GM23338 (cell line): ENCODE measurements at regions not wholly inside any gene's neighbourhood (a gene's known extent, or its start where the extent isn't known, plus 50 kb on each side); places are given as distances from the start of the nearest gene placed in this dataset.

ENCODE experiments used
- ATAC-seq: fragments of 200-7000 bp; cut with Tn5 transposase; 3 replicates; pipeline ENCODE4 v1.9.1; 2020
- DNase-seq: peaks from one replicate; pipeline ENCODE4 v3.0.0-alpha.2; 2015; ENCODE audit warnings: low spot score
- H2AFZ ChIP-seq: fragments of 200-600 bp; sonication (generic); 2 replicates; pipeline ENCODE4 v1.8.0; 2016; ENCODE audit warnings: antibody characterized with exemption, mild to moderate bottlenecking, moderate library complexity
- H3F3A ChIP-seq: fragments of 200-600 bp; sonication (generic); replicated peaks from 2 replicates; pipeline ENCODE4 v1.8.0; 2017; ENCODE audit warnings: antibody characterized with exemption, mixed run types, low read depth
- H3K27ac ChIP-seq: fragments of 200-600 bp; sonication (generic); 2 replicates; pipeline ENCODE4 v1.6.1; 2016; ENCODE audit warnings: low read depth
- H3K27me3 ChIP-seq: fragments of 200-600 bp; sonication (generic); 2 replicates; pipeline ENCODE4 v1.8.0; 2016; ENCODE audit warnings: mild to moderate bottlenecking, mixed run types, moderate library complexity; ENCODE audit not compliant: insufficient read depth
- H3K36me3 ChIP-seq: fragments of 200-600 bp; sonication (generic); 2 replicates; pipeline ENCODE4 v1.8.0; 2016; ENCODE audit warnings: mild to moderate bottlenecking; ENCODE audit not compliant: insufficient read depth
- H3K4me1 ChIP-seq: fragments of 200-600 bp; sonication (generic); 2 replicates; pipeline ENCODE4 v1.8.0; 2016; ENCODE audit warnings: mild to moderate bottlenecking, moderate library complexity; ENCODE audit not compliant: insufficient read depth
- H3K4me2 ChIP-seq: fragments of 200-600 bp; sonication (generic); 2 replicates; pipeline ENCODE4 v1.7.1; 2017; ENCODE audit warnings: mixed run types
- H3K4me3 ChIP-seq: fragments of 200-600 bp; sonication (generic); 2 replicates; pipeline ENCODE4 v1.6.1; 2016; ENCODE audit warnings: mixed run types
- H3K79me2 ChIP-seq: fragments of 200-600 bp; sonication (generic); replicated peaks from 2 replicates; pipeline ENCODE4 v1.8.0; 2017; ENCODE audit warnings: mild to moderate bottlenecking; ENCODE audit not compliant: insufficient read depth
- H3K9me2 ChIP-seq: fragments of 200-600 bp; sonication (generic); 2 replicates; pipeline ENCODE4 v1.8.0; 2017; ENCODE audit not compliant: insufficient read depth
- H4K20me1 ChIP-seq: fragments of 200-600 bp; sonication (generic); replicated peaks from 2 replicates; pipeline ENCODE4 v1.8.0; 2017; ENCODE audit warnings: mild to moderate bottlenecking; ENCODE audit not compliant: insufficient read depth
- H3K27ac Mint-ChIP-seq: 2 replicates; pipeline ENCODE4 v1.8.0; 2020; ENCODE audit warnings: inconsistent platforms, mild to moderate bottlenecking, moderate library complexity, mixed read lengths
- H3K27me3 Mint-ChIP-seq: 3 replicates; pipeline ENCODE4 v1.8.0; 2022; ENCODE audit warnings: low read depth, mild to moderate bottlenecking, moderate library complexity, mixed read lengths, inconsistent platforms; ENCODE audit not compliant: insufficient read depth, poor library complexity
- H3K36me3 Mint-ChIP-seq: 3 replicates; pipeline ENCODE4 v1.8.0; 2021; ENCODE audit warnings: low read depth, mild to moderate bottlenecking, inconsistent platforms, moderate library complexity, mixed read lengths
- H3K4me1 Mint-ChIP-seq: 3 replicates; pipeline ENCODE4 v1.8.0; 2020; ENCODE audit warnings: mild to moderate bottlenecking, inconsistent platforms, mixed read lengths
- H3K4me3 Mint-ChIP-seq: 3 replicates; pipeline ENCODE4 v1.8.0; 2021; ENCODE audit warnings: moderate library complexity, mild to moderate bottlenecking, inconsistent platforms, mixed read lengths
- H3K9me3 Mint-ChIP-seq: 3 replicates; pipeline ENCODE4 v1.8.0; 2020; ENCODE audit warnings: moderate library complexity, mild to moderate bottlenecking, inconsistent platforms, mixed read lengths
- CTCF ChIP-seq, 2 experiments: fragments of 200-600 bp in 1 of 2; sonication (generic) in 1 of 2; conservative IDR thresholded peaks; 2 replicates each; pipeline versions ENCODE4 v1.5.1 to v1.6.1; 2016 to 2017; ENCODE audit warnings: antibody characterized with exemption in 2 of 2, low read depth in 2 of 2, mild to moderate bottlenecking in 2 of 2, moderate library complexity in 1 of 2
- EZH2 ChIP-seq: fragments of 200-600 bp; sonication (generic); IDR thresholded peaks from one replicate; pipeline ENCODE4 v1.8.0; 2017; ENCODE audit warnings: antibody characterized with exemption, mild to moderate bottlenecking, low read depth; ENCODE audit not compliant: unreplicated experiment
- JUNB ChIP-seq: IDR thresholded peaks from one replicate; pipeline ENCODE4 v1.6.1; 2016; ENCODE audit warnings: antibody characterized with exemption; ENCODE audit not compliant: unreplicated experiment
- NANOG ChIP-seq: IDR thresholded peaks from 2 replicates; pipeline ENCODE4 v1.6.1; 2016; ENCODE audit warnings: antibody characterized with exemption, borderline replicate concordance
- POLR2AphosphoS5 ChIP-seq: IDR thresholded peaks from 2 replicates; pipeline ENCODE4 v1.6.1; 2016; ENCODE audit warnings: antibody characterized with exemption, low read depth
- STAT1 ChIP-seq: IDR thresholded peaks from one replicate; pipeline ENCODE4 v1.6.1; 2016; ENCODE audit warnings: antibody characterized with exemption; ENCODE audit not compliant: unreplicated experiment
- ZNF114 ChIP-seq: fragments of 250-450 bp; sonication (Bioruptor Pico); IDR thresholded peaks from 2 replicates; pipeline ENCODE4 v1.5.0; 2020; ENCODE audit warnings: mild to moderate bottlenecking, moderate library complexity
- ZNF331 ChIP-seq: fragments of 250-450 bp; sonication (Bioruptor Pico); IDR thresholded peaks from 2 replicates; pipeline ENCODE4 v1.5.0; 2020; ENCODE audit warnings: low read depth, mild to moderate bottlenecking, moderate library complexity
- ZNF462 ChIP-seq: fragments of 250-450 bp; sonication (Bioruptor Pico); IDR thresholded peaks from 2 replicates; pipeline ENCODE4 v1.5.0; 2020; ENCODE audit warnings: mild to moderate bottlenecking, moderate library complexity

DNA sequence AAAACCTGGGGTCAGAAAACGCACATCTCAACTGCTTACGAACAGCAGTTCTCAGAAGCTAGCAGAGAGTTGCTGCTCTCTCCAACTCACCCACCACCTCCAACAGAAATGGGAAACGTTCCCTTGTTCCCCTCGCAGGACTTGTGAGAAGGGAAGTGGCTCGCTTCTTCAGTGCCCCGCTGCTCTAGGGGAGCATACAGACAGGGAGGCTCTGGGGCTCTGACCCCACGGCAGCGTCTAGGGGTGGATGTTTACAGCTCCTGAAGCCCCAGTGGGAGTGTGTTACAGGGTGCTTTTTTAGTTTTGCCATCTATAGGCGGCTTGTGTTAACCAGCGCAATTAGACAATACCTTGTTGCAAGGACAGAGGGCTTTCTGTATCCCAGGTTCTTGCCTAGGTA lies 267.7 kb upstream of the ACTBL2 start (continued):
- TF ChIP-seq ZNF462 (CRISPR knock-in tag): no peak
- no peak for TF ChIP-seq ZNF114 (CRISPR knock-in tag)

DNA sequence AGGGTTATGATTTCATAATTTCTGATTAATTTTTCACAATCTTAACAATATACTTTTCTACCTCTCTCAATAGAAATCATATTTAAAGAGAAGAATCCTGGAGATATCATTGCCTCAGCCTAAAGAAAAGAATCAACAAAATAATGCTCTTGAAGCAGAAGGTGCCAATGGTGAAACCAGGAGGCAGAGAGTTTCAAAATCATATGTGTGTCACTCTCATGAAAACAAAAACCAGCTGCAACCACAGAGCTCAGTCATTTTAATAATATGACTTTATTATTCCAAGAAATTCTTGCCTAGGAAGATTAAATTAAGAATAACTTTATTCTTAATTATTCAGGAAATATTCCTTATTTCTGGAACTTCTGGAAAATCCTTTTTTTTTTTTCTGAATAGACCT lies 266.8 kb upstream of the ACTBL2 start:
- Mint-ChIP-seq H3K4me3 (no peak overlapping the region), H3K36me3 (no peaks in the 10 kb centered on the region), H3K9me3 (no peaks in the 10 kb centered on the region), H3K4me1 (peaks cover 3% of the 10 kb centered on the region; the same call in 2 of the 3 replicates), H3K27ac (no peak overlapping the region), H3K27me3 (peaks cover 2% of the 10 kb centered on the region)
- no peaks in the 10 kb centered on the region for H3K27me3 ChIP-seq
- no peaks in the 10 kb centered on the region for H3K4me1 ChIP-seq
- H3K4me2 ChIP-seq: no peak overlapping the region
- no peaks in the 10 kb centered on the region for H3K79me2 ChIP-seq
- ATAC-seq: no peak
- no peaks in the 10 kb centered on the region; the same call in 1 of the 2 replicates for H3K9me2 ChIP-seq
- no peak overlapping the region for H2AFZ ChIP-seq
- no peak for DNase-seq
- H3K27ac ChIP-seq: no peak overlapping the region
- H3K36me3 ChIP-seq: no peaks in the 10 kb centered on the region
- no peaks in the 10 kb centered on the region for H4K20me1 ChIP-seq
- no peaks in the 10 kb centered on the region for H3F3A ChIP-seq
- no peak overlapping the region for H3K4me3 ChIP-seq
- TF ChIP-seq ZNF331 (CRISPR knock-in tag): no peak
- no peak for TF ChIP-seq STAT1
- no peak for TF ChIP-seq ZNF462 (CRISPR knock-in tag)
- TF ChIP-seq ZNF114 (CRISPR knock-in tag): no peak
- TF ChIP-seq EZH2: no peak
- no peak for TF ChIP-seq POLR2AphosphoS5
- no peak for TF ChIP-seq NANOG
- no peak for TF ChIP-seq JUNB
- no peak for TF ChIP-seq CTCF (conservative IDR thresholded peaks at IDR 0.05; ENCODE audit: low read depth in 2 of 2)
